Embryonic facial prominence (tissue), 1 donor: ENCODE measurements at regions not wholly inside any gene's neighbourhood (a gene's known extent, or its start where the extent isn't known, plus 50 kb on each side); places are given as distances from the start of the nearest gene placed in this dataset.
A peak's percentile ranks its signal among the peaks of the same experiment; 100 is the strongest.
"Not testable (repeated sequence)": the region's sequence is repeated elsewhere in the genome, so short reads cannot be mapped to it uniquely, and the experiment has no call there.

ENCODE experiments used
- DNase-seq: peaks from one replicate; pipeline ENCODE4 v3.0.0-alpha.2; 2016; ENCODE audit errors: extremely low spot score

DNA sequence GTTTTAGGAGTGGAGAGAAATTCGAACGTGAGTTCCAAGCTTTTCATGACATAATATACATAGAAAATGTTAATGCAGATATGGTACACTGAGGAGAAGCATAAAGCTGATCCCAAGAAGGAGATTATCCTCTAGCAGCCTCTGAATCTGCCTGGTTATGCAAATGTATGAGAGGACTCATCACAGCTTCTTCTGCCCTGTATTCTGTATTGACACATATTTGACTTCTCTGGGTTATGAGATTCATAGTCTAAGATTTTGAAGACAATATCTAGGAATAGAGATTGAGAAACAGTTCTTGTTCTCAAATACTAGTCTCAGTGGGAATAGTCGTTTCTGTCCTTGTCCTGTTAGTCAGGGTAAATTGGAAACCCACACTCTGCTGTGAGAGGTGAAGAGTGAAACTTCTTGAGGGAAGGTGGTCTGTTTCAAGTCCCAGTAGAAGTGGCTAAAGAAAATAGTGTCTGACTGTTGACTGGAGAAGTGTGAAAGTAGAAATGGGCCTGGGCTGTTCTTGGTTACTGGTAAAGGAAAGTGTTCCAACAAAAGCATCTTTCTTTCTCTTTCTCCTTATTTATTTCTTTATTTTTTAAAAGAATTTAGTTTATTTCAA lies 1356.6 kb downstream of the SLITRK5 start:
- DNase-seq: no peak

DNA sequence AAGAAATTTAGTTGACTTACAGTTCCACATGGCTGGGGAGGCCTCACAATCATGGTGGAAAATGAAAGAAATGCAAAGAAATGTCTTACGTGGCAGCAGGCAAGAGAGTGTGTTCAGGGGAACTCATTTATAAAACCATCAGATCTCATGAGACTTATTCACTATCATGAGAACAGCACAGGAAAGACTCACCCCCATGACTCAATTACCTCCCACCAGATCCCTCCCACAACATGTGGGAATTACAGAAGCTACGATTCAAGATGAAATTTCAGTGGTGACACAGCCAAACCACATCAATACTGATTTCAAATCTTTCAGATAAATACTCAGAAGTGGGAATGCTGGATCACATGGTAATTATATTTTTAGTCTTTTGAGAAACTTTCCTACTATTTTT lies 1357.9 kb downstream of the SLITRK5 start:
- no peak for DNase-seq

DNA sequence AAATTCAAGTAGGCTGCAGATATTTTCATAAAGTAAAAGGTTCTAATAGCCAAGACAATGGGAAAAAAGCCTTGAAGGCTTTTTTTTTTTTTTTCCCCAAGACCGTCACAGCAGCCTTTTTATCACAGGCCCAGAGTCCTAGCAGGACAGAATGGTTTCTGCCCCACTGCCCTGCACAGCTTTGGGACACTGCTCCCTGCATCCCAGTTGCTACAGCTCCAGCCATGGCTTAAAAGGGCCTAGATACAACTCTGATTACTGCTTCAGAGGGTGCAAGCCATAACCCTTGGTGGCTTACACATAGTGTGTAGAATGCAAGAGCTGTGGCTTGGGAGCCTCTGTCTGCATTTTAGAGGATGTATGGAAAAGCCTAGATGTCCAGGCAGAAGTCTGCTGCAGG lies 1362.8 kb downstream of the SLITRK5 start:
- no peak for DNase-seq

DNA sequence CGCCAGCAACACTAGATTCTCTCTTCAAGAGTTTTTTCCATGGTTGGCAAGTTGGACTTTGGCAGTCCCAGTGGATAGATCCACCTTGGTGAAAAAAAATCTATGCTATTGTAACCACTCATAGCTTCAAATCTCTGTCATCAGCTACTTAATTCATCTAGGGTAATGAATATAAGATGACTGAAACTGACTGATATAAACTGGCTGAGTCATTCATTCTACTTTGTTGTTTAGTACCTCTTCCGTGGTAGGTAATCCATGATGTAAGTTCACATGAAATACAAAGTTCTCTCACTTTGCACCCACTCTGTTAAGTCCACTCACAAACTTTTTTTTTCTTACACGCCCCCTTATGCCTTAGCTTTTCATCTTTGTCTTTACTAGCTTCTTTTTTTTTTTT lies 1381.5 kb downstream of the SLITRK5 start:
- DNase-seq: no peak

DNA sequence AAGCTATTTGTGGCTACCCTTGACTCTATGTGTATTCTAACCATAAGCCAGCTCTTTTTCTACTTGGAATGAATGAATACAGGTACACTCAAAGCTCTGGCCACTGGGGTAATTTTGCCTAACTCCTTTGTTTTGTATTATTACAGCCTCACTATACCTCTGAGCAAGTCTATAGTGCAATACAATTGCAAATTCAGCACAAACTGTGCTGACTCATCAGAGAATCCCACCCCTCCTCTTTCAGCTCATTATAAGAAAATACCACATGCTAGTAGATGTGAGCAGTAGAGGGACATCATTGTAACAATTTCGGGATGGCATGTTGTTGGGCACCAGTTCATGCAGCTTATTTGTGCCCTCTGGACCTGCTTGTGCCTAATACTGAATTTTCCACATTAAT lies 1382.2 kb downstream of the SLITRK5 start:
- no peak for DNase-seq

DNA sequence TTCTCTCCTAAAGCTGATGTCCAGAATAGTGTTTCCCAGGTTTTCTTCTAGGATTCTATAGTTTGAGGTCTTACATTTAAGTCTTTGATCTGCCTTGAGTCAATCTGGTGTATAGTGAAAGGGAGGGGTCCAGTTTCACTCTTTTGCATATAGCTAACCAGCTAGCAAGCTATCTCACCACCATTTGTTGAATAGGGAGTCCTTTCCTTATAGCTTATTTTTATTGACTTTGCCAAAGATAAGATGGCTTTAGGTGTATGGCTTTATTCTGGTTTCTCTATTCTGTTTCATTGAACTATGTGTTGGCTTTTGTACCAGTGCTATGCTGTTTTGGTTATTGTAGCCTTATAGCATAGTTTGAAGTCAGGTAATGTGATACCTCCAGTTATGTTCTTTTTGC lies 1386.1 kb downstream of the SLITRK5 start:
- DNase-seq: no peak

DNA sequence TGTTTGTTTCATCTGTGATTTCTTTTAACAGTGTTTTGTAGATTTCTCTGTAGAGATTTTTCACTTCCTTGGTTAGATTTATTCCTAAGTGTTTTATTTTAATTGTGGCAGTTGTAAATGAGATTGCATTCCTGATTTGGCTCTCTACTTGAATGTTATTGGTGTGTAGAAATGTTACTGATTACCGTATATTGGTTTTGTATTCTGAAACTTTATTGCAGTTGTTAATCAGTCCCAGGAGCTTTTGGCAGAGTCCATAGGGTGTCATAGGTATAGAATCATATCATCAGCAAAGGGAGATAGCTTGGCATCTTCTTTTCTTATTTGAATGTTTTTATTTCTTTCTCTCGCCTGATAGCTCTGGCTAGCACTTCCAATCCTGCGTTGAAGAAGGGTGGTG lies 1386.7 kb downstream of the SLITRK5 start:
- no peak for DNase-seq

DNA sequence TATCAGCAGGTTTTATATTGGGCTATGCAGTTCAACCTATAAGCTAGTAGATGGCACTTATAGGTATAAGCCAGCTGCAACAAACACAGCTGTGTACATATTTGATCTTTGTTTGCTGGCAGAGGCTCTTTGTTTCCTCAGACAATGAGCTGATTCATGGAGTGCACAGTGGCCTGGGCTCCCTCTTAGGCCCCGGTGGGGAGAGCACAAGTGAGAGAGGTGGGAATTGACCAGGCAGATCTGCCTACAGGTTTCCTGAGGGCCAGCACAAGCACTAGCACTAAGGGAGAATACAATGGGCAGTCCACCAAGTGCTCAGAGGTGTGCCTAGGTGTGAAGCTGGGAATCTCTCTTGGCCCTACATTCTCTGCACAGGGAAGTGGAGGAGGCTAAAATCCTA lies 1390.7 kb downstream of the SLITRK5 start:
- DNase-seq: no peak

DNA sequence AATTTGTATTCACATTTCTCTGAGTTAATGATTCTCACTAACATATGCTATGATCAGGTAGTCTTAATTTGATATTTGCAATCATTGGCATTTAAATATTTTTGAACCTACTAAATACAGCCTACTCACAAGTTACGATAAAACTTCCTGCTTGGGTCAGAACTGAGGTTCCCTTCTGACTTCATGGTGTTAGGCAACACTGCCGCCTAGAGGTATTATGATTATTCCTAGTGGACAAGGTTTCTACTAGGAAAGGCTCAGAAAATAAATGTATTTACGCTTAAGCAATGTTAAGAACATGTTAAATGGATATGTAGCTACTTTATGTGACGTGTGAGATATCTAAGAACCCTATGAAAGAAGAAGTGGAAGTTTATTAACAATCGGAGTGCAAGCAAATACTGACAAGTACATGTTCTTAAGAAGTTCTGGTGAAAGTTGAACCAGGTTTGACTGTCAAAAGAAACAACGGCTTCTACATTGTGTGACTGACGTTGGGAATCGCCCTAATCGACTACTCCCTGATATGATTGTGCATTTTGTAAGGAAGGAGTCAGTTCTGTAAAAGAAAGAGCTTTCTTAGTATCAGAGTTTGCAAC lies 1395.8 kb downstream of the SLITRK5 start:
- DNase-seq: peak; percentile 58

DNA sequence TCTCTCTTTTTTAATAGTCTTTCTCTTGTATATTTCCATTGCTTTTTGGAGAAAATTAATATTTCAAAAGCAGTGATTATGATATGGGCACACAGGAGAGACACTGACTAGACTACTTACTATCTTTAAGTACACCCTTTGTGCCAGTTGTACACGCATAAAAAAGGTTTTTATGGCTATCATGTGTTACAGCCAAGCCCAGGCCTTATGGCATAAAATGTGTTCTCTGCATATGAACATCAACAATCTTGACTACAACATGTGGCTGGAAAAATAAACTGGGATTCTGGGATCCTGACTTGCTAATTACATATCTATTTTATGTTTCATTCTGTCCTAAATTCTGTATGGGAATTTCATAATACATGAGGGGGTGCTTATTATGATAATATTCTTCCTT lies 1401.8 kb downstream of the SLITRK5 start:
- no peak for DNase-seq

DNA sequence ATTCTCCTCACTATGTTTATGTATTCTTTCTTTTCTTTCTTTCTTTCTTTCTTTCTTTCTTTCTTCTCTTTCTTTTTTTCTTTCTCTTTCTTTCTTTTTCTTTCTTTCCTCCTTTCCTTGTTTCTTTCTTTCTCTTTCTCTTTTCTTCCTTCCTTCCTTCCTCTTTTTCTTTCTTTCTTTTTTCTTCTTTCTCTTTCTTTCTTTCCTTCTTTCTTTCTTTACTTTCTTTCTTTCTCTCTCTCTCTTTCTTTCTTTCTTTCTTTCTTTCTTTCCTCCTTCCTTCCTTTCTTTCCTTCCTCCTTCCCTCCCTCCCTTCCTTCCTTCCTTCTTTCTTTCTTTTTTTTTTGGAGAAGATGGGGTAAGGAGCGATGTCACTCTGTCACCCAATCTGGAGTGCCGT lies 1405.5 kb downstream of the SLITRK5 start:
- no peak for DNase-seq

DNA sequence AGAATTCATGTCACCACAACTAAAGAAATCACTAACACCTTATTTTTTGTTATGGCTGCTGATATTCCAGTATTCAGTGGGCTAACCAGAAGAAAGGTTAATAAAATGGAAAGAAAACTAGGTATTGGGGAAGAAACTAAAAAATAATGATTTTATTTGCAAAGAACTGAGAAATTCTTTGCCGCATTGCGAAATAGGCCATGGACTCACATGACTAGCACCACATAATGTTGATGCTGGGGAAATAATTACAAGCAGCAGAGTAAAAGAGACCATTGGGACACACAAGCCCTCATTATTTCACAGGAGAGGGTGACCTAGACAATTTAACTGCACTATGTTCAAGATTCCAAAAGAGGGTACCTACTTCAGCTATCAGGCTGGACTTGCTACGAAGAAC lies 1411.5 kb downstream of the SLITRK5 start:
- DNase-seq: no peak

DNA sequence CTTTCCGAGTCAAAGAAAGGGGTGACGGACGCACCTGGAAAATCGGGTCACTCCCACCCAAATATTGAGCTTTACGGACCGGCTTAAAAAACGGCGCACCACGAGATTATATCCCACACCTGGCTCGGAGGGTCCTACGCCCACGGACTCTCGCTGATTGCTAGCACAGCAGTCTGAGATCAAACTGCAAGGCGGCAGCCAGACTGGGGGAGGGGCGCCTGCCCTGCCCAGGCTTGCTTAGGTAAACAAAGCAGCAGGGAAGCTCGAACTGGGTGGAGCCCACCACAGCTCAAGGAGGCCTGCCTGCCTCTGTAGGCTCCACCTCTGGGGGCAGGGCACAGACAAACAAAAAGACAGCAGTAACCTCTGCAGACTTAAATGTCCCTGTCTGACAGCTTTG lies 1416.9 kb downstream of the SLITRK5 start:
- DNase-seq: not testable (repeated sequence)

DNA sequence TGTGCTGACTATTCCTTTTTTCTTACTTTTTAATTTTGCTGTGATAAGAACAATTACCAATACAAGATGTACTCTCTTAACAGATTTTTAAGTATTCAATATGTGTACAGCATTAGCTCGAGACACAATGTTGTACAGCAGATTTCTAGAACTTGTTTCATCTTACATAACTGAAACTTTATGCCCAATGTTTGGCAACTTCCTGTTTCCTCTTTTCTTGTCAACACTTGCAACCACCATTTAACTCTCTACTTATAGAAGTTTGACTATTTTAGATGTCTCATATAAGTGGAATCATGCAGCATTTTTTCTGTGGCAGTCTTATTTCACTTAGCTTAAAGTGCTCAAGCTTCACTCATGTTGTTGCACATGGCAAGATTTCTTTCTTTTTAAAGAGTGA lies 1426.8 kb downstream of the SLITRK5 start:
- DNase-seq: no peak

DNA sequence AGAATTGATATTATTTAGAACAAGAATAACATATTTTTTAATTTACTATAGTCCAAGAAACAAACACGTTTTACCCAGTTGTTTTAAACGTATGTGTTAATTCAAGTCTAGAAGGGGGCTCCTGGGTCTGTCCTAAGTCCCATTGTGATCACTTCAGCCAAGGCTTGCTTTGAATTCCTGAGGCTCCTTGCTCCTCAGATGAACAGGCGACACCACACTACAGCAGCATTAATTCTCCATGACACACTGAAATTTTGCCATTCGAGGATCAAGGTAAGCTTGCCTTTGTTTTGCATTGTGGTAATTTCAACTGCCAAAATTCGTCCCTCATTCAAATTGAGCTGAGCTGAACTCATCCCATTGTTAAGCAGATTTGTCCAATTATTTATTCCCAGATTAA lies 1442.6 kb downstream of the SLITRK5 start:
- DNase-seq: no peak

DNA sequence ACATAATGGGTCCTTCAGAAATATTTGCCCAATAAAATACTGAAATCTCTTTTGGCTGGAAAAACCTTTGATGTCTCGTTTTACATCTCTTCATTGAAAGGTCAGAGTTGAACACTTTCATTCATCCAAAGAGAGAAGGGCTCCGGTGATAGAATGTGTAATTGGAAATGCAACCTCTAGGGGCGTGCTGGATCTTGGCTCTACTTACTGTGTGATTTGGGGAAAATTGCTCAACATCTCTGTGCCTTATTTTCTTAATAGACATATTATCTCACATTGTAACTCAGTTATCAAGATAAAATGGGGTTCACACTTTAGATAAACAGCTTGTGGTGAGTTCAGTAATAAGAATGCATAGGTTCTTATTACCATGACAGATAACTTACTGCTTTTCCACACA lies 1444.1 kb downstream of the SLITRK5 start:
- no peak for DNase-seq

DNA sequence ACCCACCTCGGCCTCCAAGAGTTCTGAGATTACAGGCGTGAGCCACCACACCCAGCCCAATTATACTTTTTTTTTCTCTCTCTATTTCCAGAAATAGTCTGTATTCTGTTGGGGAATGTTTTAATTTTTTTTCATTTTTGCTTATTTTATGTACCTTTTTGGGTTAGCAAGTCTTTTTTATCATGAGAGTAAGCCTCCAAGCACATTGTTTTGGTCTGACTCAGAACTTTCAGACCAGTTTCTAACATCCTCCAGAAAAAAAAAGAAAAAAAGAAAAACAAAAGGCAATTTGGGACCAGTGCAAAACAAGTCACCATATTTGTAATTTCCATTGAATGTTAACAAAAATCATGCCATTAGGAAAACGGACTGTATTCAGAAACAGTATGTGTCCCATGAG lies 1465.5 kb downstream of the SLITRK5 start:
- no peak for DNase-seq

DNA sequence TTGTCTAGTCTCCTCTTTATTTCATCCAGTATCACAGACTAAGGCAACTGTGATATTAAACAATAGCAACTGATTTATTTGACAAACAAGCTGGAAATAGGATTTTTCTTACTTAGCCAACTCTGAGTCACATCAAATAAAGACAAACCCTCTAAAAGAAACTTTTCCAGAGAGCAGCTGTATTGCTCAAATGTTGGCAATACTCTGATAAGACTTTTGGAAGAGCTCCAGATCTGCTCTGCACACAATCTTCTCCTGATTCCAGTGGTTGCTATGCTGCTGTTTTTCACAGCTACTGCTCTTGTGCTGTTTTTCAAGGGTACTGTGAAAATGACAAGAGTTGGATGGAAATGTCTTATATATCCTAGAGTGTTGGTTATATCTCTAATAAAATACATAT lies 1479.2 kb downstream of the SLITRK5 start:
- DNase-seq: no peak

DNA sequence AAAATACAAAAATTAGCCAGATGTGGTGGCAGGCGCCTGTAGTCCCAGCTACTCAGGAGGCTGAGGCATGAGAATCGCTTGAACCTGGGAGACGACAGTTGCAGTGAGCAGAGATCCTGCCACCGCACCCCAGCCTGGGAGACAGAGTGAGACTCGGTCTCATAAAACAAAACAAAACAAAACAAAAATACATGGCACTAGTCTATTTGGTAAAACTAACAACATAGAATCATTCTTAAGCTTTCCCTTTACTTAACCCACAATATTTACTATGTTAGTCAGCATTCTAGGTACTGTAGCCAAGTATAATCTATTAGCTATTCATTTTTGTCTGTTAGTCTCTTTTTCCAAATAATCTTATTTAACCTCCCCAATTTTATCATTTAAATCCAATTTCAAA lies 1482.8 kb downstream of the SLITRK5 start:
- no peak for DNase-seq

DNA sequence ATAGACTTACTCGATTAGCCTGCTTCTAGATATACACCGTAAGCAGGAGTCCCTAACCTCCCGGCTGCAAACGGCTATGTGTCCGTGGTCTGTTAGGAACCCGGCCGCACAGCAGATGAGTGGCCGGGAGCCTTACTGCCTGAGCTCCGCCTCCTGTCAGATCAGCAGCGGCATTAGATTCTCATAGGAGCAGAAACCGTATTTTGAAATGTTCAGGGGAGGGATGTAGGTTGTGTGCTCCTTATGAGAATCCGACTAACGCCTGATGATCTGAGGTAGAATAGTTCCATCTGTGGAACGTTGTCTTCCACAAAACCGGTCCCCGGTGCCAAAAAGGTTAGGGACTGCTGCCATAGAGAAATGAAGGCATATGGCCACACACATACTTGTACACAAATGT lies 1491.9 kb downstream of the SLITRK5 start:
- no peak for DNase-seq

DNA sequence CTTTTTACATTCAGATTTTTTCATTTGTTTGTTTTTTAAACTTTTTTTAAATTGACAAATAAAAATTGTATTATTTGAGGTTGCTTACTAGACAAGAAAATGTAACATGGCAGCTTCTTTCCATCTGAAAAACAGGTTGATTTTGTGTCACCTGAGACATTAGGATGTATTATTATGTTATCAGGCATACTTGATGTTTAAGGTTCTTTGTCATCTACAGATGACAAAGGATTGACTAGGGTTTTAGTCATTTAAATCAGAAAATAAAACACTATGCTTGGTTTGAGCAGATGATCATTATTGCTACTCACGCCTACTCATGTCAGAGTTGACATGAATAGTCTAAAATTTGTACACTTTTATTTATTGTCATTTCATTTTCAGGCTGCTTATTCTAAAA lies 1494.5 kb downstream of the SLITRK5 start:
- DNase-seq: no peak

DNA sequence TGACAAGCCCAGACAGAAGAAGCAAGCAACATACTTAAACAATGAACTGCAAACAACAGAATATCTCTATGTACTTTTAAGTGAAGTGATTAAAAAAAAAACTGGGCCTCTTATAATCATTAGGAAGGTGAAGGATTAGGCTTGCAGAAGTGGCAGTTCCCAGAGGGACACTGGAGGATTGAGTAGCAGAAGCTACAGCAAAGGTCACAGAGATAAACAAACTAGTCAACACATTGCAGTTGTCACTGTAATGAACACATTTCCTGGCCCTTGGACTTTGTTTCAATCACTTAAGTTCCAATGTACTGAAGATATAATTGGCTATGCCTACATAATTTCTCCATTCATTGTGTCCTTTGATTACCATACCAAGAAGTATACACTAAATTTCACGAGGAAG lies 1498.8 kb downstream of the SLITRK5 start:
- DNase-seq: no peak

DNA sequence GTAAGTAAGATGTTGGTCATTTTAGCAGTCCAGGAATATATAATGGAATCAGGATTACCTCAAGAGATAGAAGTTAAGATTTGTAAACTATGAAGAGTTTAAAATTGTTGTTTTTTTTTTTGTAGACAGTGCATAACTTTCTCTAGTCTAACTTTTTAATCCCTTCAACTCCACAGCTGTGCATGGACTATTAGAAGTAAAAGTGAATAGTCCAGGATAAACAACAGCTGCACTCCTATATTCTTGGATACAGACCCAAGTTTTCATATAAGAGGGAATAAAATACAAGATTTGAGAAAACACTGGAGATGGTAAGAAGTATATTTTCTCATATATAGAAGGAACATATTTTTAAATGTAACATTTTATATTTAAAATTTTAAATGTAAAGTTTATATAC lies 1509.9 kb downstream of the SLITRK5 start:
- DNase-seq: no peak

DNA sequence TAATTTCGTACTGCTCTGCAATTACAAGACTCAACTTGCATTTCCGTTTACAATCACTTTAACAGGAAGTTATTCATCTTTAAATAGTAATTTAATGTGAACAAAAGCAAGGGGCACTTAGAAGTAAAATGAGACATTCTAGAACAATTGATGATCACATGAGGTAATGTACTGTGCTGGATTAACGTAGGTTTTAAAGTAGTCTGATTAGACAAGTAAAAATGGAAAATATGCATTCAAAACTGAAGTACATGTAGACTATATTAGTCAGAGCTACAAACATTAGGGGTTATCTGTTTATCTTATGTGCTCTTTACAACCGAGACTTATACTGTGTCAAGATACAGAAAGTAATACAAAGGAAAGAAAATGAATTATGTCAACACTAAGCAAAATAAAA lies 1528.0 kb downstream of the SLITRK5 start:
- DNase-seq: no peak
